Memory B cell (primary cell): ENCODE measurements at regions not wholly inside any gene's neighbourhood (a gene's known extent, or its start where the extent isn't known, plus 50 kb on each side); places are given as distances from the start of the nearest gene placed in this dataset.

ENCODE experiments used
- ATAC-seq: fragments of 150-1000 bp; cut with Tn5 transposase; 2 replicates; pipeline ENCODE4 v1.10.0; 2021; ENCODE audit warnings: low read depth, mild to moderate bottlenecking, moderate library complexity
- DNase-seq, 2 donors: peaks; one replicate each; pipeline ENCODE4 v3.0.0; 2022; ENCODE audit warnings: low spot score in 2 of 2
- H3K27ac Mint-ChIP-seq: one replicate; pipeline ENCODE4 v1.8.0; 2022; ENCODE audit warnings: mild to moderate bottlenecking, moderate library complexity, mixed read lengths
- H3K27me3 Mint-ChIP-seq: one replicate; pipeline ENCODE4 v1.8.0; 2022; ENCODE audit warnings: mixed read lengths
- H3K36me3 Mint-ChIP-seq: one replicate; pipeline ENCODE4 v1.8.0; 2022; ENCODE audit warnings: mild to moderate bottlenecking, mixed read lengths
- H3K4me1 Mint-ChIP-seq: one replicate; pipeline ENCODE4 v1.8.0; 2022; ENCODE audit warnings: mixed read lengths
- H3K4me3 Mint-ChIP-seq: one replicate; pipeline ENCODE4 v1.8.0; 2022; ENCODE audit warnings: mild to moderate bottlenecking, moderate library complexity, mixed read lengths
- H3K9me3 Mint-ChIP-seq: one replicate; pipeline ENCODE4 v1.8.0; 2022; ENCODE audit warnings: mixed read lengths

DNA sequence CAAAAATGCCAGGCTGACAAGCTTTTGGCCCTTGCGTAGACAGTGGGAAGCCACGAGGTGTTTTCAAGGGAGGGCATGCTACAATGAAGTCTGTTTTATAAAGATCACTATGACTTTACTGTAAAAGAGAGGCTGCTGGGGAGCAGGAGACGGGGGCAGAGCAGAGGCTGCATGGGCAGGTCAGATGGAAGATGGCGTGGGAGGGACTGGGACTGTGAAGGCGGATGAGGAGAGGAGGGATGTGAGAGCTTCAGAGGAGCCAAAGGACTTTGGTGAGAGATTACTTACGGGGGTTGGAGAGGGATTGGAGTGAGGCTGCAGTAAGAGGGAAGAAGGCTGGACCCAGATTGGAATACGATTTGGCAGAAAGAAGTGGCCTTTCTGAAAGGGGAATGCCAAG lies 86.6 kb upstream of the PCBD1 start:
- peaks cover 18% of the 10 kb centered on the region for H3K27me3 Mint-ChIP-seq
- peaks cover 2% of the 10 kb centered on the region for H3K36me3 Mint-ChIP-seq
- peaks cover 9% of the 10 kb centered on the region for H3K9me3 Mint-ChIP-seq
- no peaks in the 10 kb centered on the region for H3K4me1 Mint-ChIP-seq
- no peak overlapping the region for H3K4me3 Mint-ChIP-seq
- no peak overlapping the region for H3K27ac Mint-ChIP-seq
- ATAC-seq (no peak), DNase-seq (no peak)

- peaks cover 7% of the 10 kb centered on the region for H3K9me3 Mint-ChIP-seq
- ATAC-seq (no peak), DNase-seq (no peak)
- H3K36me3 Mint-ChIP-seq, result no peaks in the 10 kb centered on the region
- H3K4me1 Mint-ChIP-seq, result no peaks in the 10 kb centered on the region
- peaks cover 13% of the 10 kb centered on the region for H3K27me3 Mint-ChIP-seq
- H3K27ac Mint-ChIP-seq, result no peak overlapping the region
- no peak overlapping the region for H3K4me3 Mint-ChIP-seq
These were observed 87.8 kb upstream of the PCBD1 start for GRCh38 chr10:70976063-70976695.

DNA sequence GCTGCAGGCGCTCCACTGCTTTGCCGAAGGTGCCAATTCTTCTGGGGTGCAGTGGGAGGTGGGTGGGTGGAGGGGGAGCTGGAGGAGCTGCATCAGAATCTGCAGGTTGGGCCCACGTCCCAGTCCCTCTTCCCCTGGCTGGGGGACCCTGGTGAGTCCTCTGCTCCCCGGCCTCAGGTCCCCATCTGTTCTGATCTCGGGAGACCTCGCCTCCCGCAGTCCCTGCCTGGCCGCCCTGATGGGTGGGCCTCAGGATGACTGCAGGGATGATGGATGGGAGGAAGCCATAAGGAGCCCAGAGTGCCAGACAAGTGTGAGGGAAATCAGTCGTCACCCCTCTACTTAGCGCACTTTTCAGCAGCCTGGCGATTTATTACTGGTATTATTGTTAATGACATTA lies 89.3 kb upstream of the PCBD1 start:
- no peak overlapping the region for H3K27ac Mint-ChIP-seq
- H3K4me3 Mint-ChIP-seq, result no peak overlapping the region
- ATAC-seq (no peak), DNase-seq (no peak)
- H3K27me3 Mint-ChIP-seq, result peaks cover 13% of the 10 kb centered on the region
- no peaks in the 10 kb centered on the region for H3K36me3 Mint-ChIP-seq
- H3K9me3 Mint-ChIP-seq, result peaks cover 7% of the 10 kb centered on the region
- H3K4me1 Mint-ChIP-seq, result peaks cover 3% of the 10 kb centered on the region

DNA sequence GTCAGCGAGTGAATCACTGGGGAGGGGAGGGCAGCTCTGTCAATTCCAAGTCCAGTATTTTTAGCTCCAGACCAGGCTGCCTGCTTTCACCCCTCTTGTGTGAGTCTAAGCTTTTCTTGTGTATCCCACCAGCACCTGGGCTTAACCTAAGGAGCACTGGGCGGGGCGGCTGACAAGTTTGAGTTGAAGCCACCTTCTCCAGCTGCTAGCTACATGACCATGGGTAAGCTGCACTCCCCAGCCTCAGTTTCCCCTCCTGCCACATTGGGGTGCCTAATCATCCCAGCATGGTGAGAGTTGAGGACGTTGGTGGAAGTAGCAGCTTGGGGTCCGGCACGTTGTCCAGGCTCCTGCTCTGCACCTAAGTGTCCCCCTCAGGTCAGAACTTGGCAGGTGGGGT lies 89.8 kb upstream of the PCBD1 start:
- H3K27me3 Mint-ChIP-seq, result peaks cover 13% of the 10 kb centered on the region
- DNase-seq, result no peak
- H3K36me3 Mint-ChIP-seq, result no peaks in the 10 kb centered on the region
- H3K9me3 Mint-ChIP-seq, result peaks cover 7% of the 10 kb centered on the region
- peaks cover 6% of the 10 kb centered on the region for H3K4me1 Mint-ChIP-seq
- H3K4me3 Mint-ChIP-seq, result no peak overlapping the region
- H3K27ac Mint-ChIP-seq, result no peak overlapping the region
- ATAC-seq, result no peak

DNA sequence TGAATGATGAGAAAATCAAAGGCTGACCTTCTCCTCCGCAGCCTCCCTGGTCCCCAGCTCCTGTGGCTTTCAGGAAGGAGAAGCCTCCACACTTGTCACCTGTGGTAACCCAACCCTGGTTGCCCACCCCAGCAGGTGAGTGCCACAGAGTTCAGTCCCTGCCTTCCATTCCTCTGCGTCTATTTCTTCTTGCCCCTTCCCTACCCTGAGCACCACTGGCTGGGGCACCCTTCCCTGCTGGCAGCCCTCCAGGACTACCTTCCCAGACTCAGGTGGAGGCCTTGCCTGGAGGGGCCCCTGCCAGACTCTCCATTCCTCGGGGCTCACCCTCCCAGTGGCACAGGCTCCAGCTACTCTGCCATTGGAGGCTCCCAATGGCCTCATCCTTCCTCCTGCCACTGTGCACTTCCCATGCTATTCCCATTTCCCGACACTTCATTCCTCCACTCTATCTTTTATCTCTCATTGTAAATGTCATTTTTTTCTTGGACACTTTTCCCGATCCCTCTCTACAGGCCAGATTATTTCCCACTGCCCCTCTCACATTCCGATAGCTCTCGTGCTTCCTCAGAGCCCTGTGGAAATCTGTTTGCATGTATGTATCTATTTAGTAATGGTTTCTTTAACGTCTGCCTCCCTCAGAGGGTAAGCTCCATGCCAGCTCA lies 90.6 kb upstream of the PCBD1 start:
- H3K36me3 Mint-ChIP-seq, result no peaks in the 10 kb centered on the region

DNA sequence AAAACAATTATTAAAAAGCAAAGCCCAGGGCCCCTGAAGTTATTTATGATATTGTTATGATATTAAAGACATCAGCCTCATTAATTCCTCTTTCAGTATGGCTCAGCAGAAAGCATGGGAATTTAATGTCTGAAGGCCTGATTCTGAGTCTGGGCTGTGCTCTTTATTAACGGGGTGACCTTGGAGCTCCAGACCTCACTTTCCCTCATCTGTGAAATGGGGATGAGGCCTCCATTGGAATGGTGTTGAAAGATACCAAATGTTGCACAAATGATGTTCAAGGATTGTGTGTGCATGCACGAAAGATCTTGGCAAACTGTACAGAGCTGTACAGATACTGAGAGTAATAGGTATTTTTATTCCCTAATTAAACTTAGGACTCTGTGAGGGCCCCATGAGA lies 92.3 kb upstream of the PCBD1 start:
- Mint-ChIP-seq H3K27me3 (peaks cover 9% of the 10 kb centered on the region), H3K4me3 (no peak overlapping the region), H3K27ac (no peak overlapping the region), H3K36me3 (no peaks in the 10 kb centered on the region), H3K4me1 (peaks cover 6% of the 10 kb centered on the region), H3K9me3 (peaks cover 6% of the 10 kb centered on the region)
- DNase-seq, result no peak
- ATAC-seq, result no peak

More for the DNA sequence above, 90.6 kb upstream of the PCBD1 start:
- ATAC-seq, result no peak
- peaks cover 6% of the 10 kb centered on the region for H3K9me3 Mint-ChIP-seq
- no peak for DNase-seq
- H3K27ac Mint-ChIP-seq, result no peak overlapping the region
- H3K4me1 Mint-ChIP-seq, result peaks cover 6% of the 10 kb centered on the region
- H3K27me3 Mint-ChIP-seq, result peaks cover 13% of the 10 kb centered on the region
- H3K4me3 Mint-ChIP-seq, result no peak overlapping the region

DNA sequence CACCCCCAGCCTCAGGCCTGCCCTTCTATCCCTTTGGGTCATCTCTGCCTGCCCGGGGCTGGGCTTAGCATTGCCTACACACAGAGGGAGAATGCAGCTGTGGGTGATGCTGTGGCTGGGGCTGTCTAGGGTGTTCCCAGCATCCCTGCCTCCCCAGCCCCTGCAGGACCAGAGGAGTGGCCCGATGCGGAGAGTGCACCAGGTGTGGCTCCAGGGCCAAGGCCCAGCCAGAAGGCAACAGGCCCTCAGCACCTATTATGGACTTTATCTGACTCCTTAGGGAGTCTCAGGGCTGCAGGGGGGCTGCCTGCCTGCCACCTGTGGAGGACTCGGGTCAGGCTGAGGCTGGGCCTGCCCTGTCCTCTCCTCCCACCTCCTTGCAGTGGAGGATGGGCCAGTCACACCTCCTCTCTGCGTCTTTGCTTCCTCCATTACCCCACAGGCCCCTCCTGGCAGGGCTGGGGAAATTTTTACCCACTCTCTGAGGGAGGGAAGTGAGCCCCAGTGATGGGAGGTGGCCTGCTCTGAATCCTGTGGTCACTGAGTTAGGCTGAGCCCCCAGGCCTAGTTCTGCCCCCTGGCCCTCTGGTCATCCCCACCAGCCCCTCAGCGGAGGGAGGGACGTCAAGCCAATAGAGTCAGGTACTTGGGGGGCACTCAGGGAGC lies 92.9 kb upstream of the PCBD1 start:
- Mint-ChIP-seq H3K4me1 (peaks cover 6% of the 10 kb centered on the region), H3K27ac (no peak overlapping the region), H3K9me3 (peaks cover under 1% of the 10 kb centered on the region), H3K27me3 (peaks cover 4% of the 10 kb centered on the region), H3K4me3 (no peak overlapping the region), H3K36me3 (no peaks in the 10 kb centered on the region)
- no peak for DNase-seq
- ATAC-seq, result no peak

- DNase-seq, result no peak
- Mint-ChIP-seq H3K27ac (no peak overlapping the region), H3K4me3 (no peak overlapping the region), H3K36me3 (no peaks in the 10 kb centered on the region), H3K27me3 (peaks cover 3% of the 10 kb centered on the region), H3K4me1 (peaks cover 6% of the 10 kb centered on the region), H3K9me3 (no peaks in the 10 kb centered on the region)
- no peak for ATAC-seq
These were observed 93.6 kb upstream of the PCBD1 start for GRCh38 chr10:70981936-70982335.

DNA sequence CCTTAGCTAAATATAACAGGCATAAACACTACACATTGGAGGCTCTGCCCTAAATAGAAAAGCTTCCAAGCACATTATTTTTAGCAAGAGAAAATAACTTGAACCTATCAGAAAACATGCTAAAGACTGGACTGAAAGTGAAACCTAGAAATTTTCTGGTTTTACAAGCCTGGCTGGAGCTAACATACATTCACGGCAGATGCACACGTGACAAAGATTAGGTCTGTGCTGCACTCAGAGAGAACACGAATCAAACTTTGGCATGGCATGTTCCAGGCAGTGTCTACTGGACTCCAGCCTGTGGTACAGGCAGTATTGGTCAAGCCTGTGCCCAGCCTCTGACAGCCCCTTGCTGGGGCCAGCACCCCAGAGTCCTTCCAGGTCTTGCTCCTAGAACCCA lies 94.1 kb upstream of the PCBD1 start:
- Mint-ChIP-seq H3K4me1 (peaks cover 6% of the 10 kb centered on the region), H3K4me3 (no peak overlapping the region), H3K27me3 (peaks cover 3% of the 10 kb centered on the region), H3K9me3 (no peaks in the 10 kb centered on the region), H3K27ac (no peak overlapping the region), H3K36me3 (no peaks in the 10 kb centered on the region)
- DNase-seq, result no peak
- ATAC-seq, result peak; percentile 43

- H3K4me3 Mint-ChIP-seq, result no peak overlapping the region
- H3K27ac Mint-ChIP-seq, result no peak overlapping the region
- H3K4me1 Mint-ChIP-seq, result peaks cover 6% of the 10 kb centered on the region
- no peaks in the 10 kb centered on the region for H3K36me3 Mint-ChIP-seq
- no peak for ATAC-seq
- no peaks in the 10 kb centered on the region for H3K9me3 Mint-ChIP-seq
- DNase-seq, result no peak
- H3K27me3 Mint-ChIP-seq, result no peaks in the 10 kb centered on the region
These were observed 96.8 kb upstream of the PCBD1 start for GRCh38 chr10:70984986-70985722.

DNA sequence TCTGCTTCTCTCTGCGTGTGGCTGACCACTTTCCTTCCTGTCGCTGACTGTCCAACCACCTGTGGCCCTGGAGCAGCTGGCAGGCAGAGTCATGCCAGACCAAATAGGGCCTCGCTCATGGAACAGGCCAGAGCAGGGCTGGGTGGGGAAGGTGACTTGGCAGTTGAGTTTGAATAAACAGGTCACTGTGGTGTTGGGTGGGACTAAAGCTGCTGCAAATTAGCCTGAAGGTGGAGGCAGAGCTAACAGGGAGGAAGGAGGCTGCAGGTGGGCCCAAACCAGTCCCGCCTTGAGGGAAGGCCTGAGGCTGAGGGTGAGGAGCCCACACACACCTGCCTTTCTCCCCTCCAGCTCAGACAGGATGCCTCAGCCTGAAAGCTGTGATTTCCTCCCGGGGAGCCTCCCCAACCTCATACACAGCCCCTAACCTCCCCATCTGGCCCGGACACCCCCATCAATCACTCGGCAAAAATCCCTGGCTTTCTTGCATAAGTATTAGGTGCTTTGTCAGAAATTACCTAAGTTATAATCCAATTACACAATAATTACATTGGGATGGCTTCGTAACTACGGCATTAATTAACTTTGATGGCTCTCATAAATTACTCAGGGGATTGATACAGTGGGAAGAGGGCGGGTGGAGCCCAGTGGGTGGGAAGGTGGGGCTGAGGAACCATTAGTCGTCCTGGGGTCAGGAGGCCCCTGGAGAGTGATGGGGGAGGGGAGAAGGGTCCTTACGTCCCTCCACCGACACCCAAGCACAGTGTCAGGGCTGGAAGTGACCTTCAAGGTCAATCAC lies 97.7 kb upstream of the PCBD1 start:
- H3K36me3 Mint-ChIP-seq, result no peaks in the 10 kb centered on the region

GRCh38 chr10:70986623-70986950 lies 98.2 kb upstream of the PCBD1 start:
- H3K36me3 Mint-ChIP-seq, result no peaks in the 10 kb centered on the region
- H3K4me3 Mint-ChIP-seq, result no peak overlapping the region
- H3K4me1 Mint-ChIP-seq, result peaks cover 5% of the 10 kb centered on the region
- no peaks in the 10 kb centered on the region for H3K27me3 Mint-ChIP-seq
- DNase-seq (no peak), ATAC-seq (no peak)
- H3K27ac Mint-ChIP-seq, result no peak overlapping the region
- no peaks in the 10 kb centered on the region for H3K9me3 Mint-ChIP-seq

More for the DNA sequence above, 97.7 kb upstream of the PCBD1 start:
- no peaks in the 10 kb centered on the region for H3K9me3 Mint-ChIP-seq
- no peak overlapping the region for H3K4me3 Mint-ChIP-seq
- peaks cover 6% of the 10 kb centered on the region for H3K4me1 Mint-ChIP-seq
- no peak overlapping the region for H3K27ac Mint-ChIP-seq
- DNase-seq, result no peak
- H3K27me3 Mint-ChIP-seq, result no peaks in the 10 kb centered on the region
- no peak for ATAC-seq

GRCh38 chr10:70987396-70988130 lies 99.2 kb upstream of the PCBD1 start:
- peaks cover 3% of the 10 kb centered on the region for H3K4me1 Mint-ChIP-seq
- H3K4me3 Mint-ChIP-seq, result no peak overlapping the region
- no peaks in the 10 kb centered on the region for H3K36me3 Mint-ChIP-seq
- H3K27me3 Mint-ChIP-seq, result no peaks in the 10 kb centered on the region
- no peak overlapping the region for H3K27ac Mint-ChIP-seq
- H3K9me3 Mint-ChIP-seq, result no peaks in the 10 kb centered on the region
- no peak for DNase-seq
- no peak for ATAC-seq
